Mesenchymal stem cell (in vitro differentiated cells and primary cell): ENCODE measurements at regions not wholly inside any gene's neighbourhood (a gene's known extent, or its start where the extent isn't known, plus 50 kb on each side); places are given as distances from the start of the nearest gene placed in this dataset.

Source experiments
- DNase-seq: peaks from one replicate; pipeline ENCODE4 v3.0.0-alpha.2; 2013
- H2AFZ ChIP-seq: one replicate; pipeline ENCODE4 v1.6.1; 2013; ENCODE audit warnings: low read depth, mild to moderate bottlenecking, control low read depth, inconsistent platforms, low read length, moderate library complexity
- H2AK5ac ChIP-seq: 2 replicates; pipeline ENCODE4 v1.6.1; 2013; ENCODE audit warnings: low read length, moderate library complexity, mild to moderate bottlenecking, inconsistent platforms; ENCODE audit not compliant: severe bottlenecking
- H2BK120ac ChIP-seq: one replicate; pipeline ENCODE4 v1.6.1; 2013; ENCODE audit warnings: low read depth, mild to moderate bottlenecking, inconsistent platforms, low read length, moderate library complexity
- H2BK12ac ChIP-seq, 2 experiments: one replicate each; pipeline ENCODE4 v1.6.1; 2013; ENCODE audit warnings: inconsistent platforms in 2 of 2, low read length in 2 of 2, mild to moderate bottlenecking in 2 of 2, moderate library complexity in 2 of 2, control low read depth in 1 of 2
- H2BK15ac ChIP-seq: one replicate; pipeline ENCODE4 v1.6.1; 2013; ENCODE audit warnings: mild to moderate bottlenecking, low read depth, inconsistent platforms; ENCODE audit not compliant: poor library complexity, severe bottlenecking
- H2BK5ac ChIP-seq: 2 replicates; pipeline ENCODE4 v1.6.1; 2013; ENCODE audit warnings: low read depth, mild to moderate bottlenecking, low read length, control low read depth, inconsistent platforms; ENCODE audit not compliant: poor library complexity, severe bottlenecking
- H3K14ac ChIP-seq, 2 experiments: one replicate each; pipeline ENCODE4 v1.6.1; 2013; ENCODE audit warnings: inconsistent platforms in 2 of 2, low read length in 2 of 2, control low read depth in 1 of 2, mild to moderate bottlenecking in 1 of 2, moderate library complexity in 1 of 2
- H3K18ac ChIP-seq, 2 experiments: one replicate each; pipeline ENCODE4 v1.6.1; 2013; ENCODE audit warnings: inconsistent platforms in 2 of 2, low read length in 2 of 2, control low read depth in 1 of 2, low read depth in 1 of 2, mild to moderate bottlenecking in 1 of 2
- H3K23ac ChIP-seq, 2 experiments: one replicate each; pipeline ENCODE4 v1.6.1; 2013; ENCODE audit warnings: inconsistent platforms in 2 of 2, low read length in 2 of 2, mild to moderate bottlenecking in 2 of 2, moderate library complexity in 2 of 2, control low read depth in 1 of 2
- H3K27ac ChIP-seq: 2 replicates; pipeline ENCODE4 v1.5.1; 2013; ENCODE audit warnings: mild to moderate bottlenecking, moderate library complexity, low read length, control low read depth, inconsistent platforms; ENCODE audit not compliant: poor library complexity, severe bottlenecking
- H3K27me3 ChIP-seq, 2 experiments: 2 replicates each; pipeline versions ENCODE4 v1.6.1 to v1.7.0; 2013; ENCODE audit warnings: low read length in 2 of 2, mild to moderate bottlenecking in 2 of 2, moderate library complexity in 2 of 2, control low read depth in 1 of 2, inconsistent platforms in 1 of 2; ENCODE audit not compliant: control insufficient read depth in 1 of 2, insufficient read depth in 1 of 2
- H3K36me3 ChIP-seq, 2 experiments: 2 replicates each; pipeline versions ENCODE4 v1.6.1 to v1.7.0; 2013; ENCODE audit warnings: low read length in 2 of 2, control low read depth in 1 of 2, inconsistent platforms in 1 of 2, low read depth in 1 of 2, mild to moderate bottlenecking in 1 of 2; ENCODE audit not compliant: insufficient read depth in 2 of 2, control insufficient read depth in 1 of 2
- H3K4ac ChIP-seq, 2 experiments: one replicate each; pipeline ENCODE4 v1.6.1; 2013; ENCODE audit warnings: inconsistent platforms in 2 of 2, low read length in 2 of 2, mild to moderate bottlenecking in 2 of 2, moderate library complexity in 2 of 2, control low read depth in 1 of 2, low read depth in 1 of 2
- H3K4me1 ChIP-seq: 2 replicates; pipeline ENCODE4 v1.6.1; 2013; ENCODE audit warnings: low read depth, low read length, control low read depth; ENCODE audit not compliant: control insufficient read depth, insufficient read depth
- H3K4me2 ChIP-seq: 2 replicates; pipeline ENCODE4 v1.6.1; 2013; ENCODE audit warnings: low read length, mild to moderate bottlenecking, inconsistent platforms; ENCODE audit not compliant: poor library complexity, severe bottlenecking
- H3K4me3 ChIP-seq, 2 experiments: 2 replicates each; pipeline versions ENCODE4 v1.5.1 to v1.7.0; 2013; ENCODE audit warnings: low read length in 2 of 2, mild to moderate bottlenecking in 2 of 2, control low read depth in 1 of 2, low read depth in 1 of 2; ENCODE audit not compliant: insufficient read depth in 1 of 2
- H3K79me1 ChIP-seq: replicated peaks from 2 replicates; pipeline ENCODE4 v1.6.1; 2013; ENCODE audit warnings: mild to moderate bottlenecking, control low read depth, low read length, inconsistent platforms; ENCODE audit not compliant: poor library complexity, severe bottlenecking
- H3K9ac ChIP-seq: 2 replicates; pipeline ENCODE4 v1.7.0; 2013; ENCODE audit warnings: mild to moderate bottlenecking, low read length, moderate library complexity
- H3K9me3 ChIP-seq: 2 replicates; pipeline ENCODE4 v1.7.0; 2013; ENCODE audit warnings: mild to moderate bottlenecking, low read length; ENCODE audit not compliant: control insufficient read depth
- H4K8ac ChIP-seq: one replicate; pipeline ENCODE4 v1.6.1; 2013; ENCODE audit warnings: inconsistent platforms, mild to moderate bottlenecking, low read length, moderate library complexity
- H4K91ac ChIP-seq: one replicate; pipeline ENCODE4 v1.6.1; 2013; ENCODE audit warnings: mild to moderate bottlenecking, low read length, inconsistent platforms
- WGBS: methylation state at CpG from one replicate; pipeline ENCODE4 v1.1.7; 2013; ENCODE audit warnings: mixed read lengths; 5-methylcytosine and 5-hydroxymethylcytosine counted together

- H3K79me1 ChIP-seq: no peaks in the 10 kb centered on the region
- H4K91ac ChIP-seq: no peak overlapping the region
- H3K4me2 ChIP-seq: no peak overlapping the region
- no peaks in the 10 kb centered on the region for H3K4me1 ChIP-seq
- no peak overlapping the region for H2AK5ac ChIP-seq
- H2BK120ac ChIP-seq: no peak overlapping the region
- peaks cover 2% of the 10 kb centered on the region for H3K9me3 ChIP-seq
- DNase-seq: no peak
- H3K27ac ChIP-seq: no peak overlapping the region
- H3K36me3 ChIP-seq: no peaks in the 10 kb centered on the region
- no peak overlapping the region for H4K8ac ChIP-seq
- no peaks in the 10 kb centered on the region for H3K27me3 ChIP-seq
- no peak overlapping the region for H2BK15ac ChIP-seq
- no peak overlapping the region for H3K4ac ChIP-seq
- no peak overlapping the region for H2BK5ac ChIP-seq
- no peak overlapping the region for H3K14ac ChIP-seq
- no peak overlapping the region for H3K18ac ChIP-seq
- no peak overlapping the region for H3K23ac ChIP-seq
- no peak overlapping the region for H2BK12ac ChIP-seq
- H3K4me3 ChIP-seq: no peak overlapping the region
- no peak overlapping the region for H3K9ac ChIP-seq
- no peak overlapping the region for H2AFZ ChIP-seq
These were observed 668.3 kb upstream of the ZNF385D start for GRCh38 chr3:22419261-22419660.

GRCh38 chr3:22421589-22421988 lies 670.6 kb upstream of the ZNF385D start:
- 50% methylated on average over 2 of the region's 4 CpGs for WGBS

GRCh38 chr3:22431334-22431733 lies 680.3 kb upstream of the ZNF385D start:
- no peak overlapping the region for H3K18ac ChIP-seq
- H2BK120ac ChIP-seq: no peak overlapping the region
- no peaks in the 10 kb centered on the region for H3K4me1 ChIP-seq
- H4K91ac ChIP-seq: no peak overlapping the region
- no peak overlapping the region for H2BK5ac ChIP-seq
- DNase-seq: no peak
- H3K4ac ChIP-seq: no peak overlapping the region
- WGBS: 91% methylated on average over 1 of the region's 1 CpG
- H3K9me3 ChIP-seq: peaks cover 3% of the 10 kb centered on the region
- H3K14ac ChIP-seq: no peak overlapping the region
- no peak overlapping the region for H2AK5ac ChIP-seq
- no peak overlapping the region for H3K9ac ChIP-seq
- H2AFZ ChIP-seq: no peak overlapping the region
- H3K27ac ChIP-seq: no peak overlapping the region
- H3K36me3 ChIP-seq: no peaks in the 10 kb centered on the region
- H3K4me3 ChIP-seq: no peak overlapping the region
- no peak overlapping the region for H3K23ac ChIP-seq
- H3K4me2 ChIP-seq: no peak overlapping the region
- H3K27me3 ChIP-seq: no peaks in the 10 kb centered on the region
- no peak overlapping the region for H2BK15ac ChIP-seq
- no peaks in the 10 kb centered on the region for H3K79me1 ChIP-seq
- H4K8ac ChIP-seq: no peak overlapping the region
- no peak overlapping the region for H2BK12ac ChIP-seq

More at GRCh38 chr3:22421589-22421988, 670.6 kb upstream of the ZNF385D start:
- Histone ChIP-seq H2AFZ (no peak overlapping the region), H3K36me3 (no peaks in the 10 kb centered on the region), H2BK5ac (no peak overlapping the region), H3K27me3 (no peaks in the 10 kb centered on the region), H2BK15ac (no peak overlapping the region), H3K18ac (no peak overlapping the region), H3K23ac (no peak overlapping the region), H3K9ac (no peak overlapping the region), H3K14ac (no peak overlapping the region), H3K79me1 (no peaks in the 10 kb centered on the region), H3K4me3 (no peak overlapping the region), H3K4ac (no peak overlapping the region), H4K91ac (no peak overlapping the region), H3K9me3 (peaks cover 1% of the 10 kb centered on the region), H4K8ac (no peak overlapping the region), H2BK12ac (no peak overlapping the region), H3K4me1 (no peaks in the 10 kb centered on the region), H2AK5ac (no peak overlapping the region), H2BK120ac (no peak overlapping the region), H3K27ac (no peak overlapping the region), H3K4me2 (no peak overlapping the region)
- DNase-seq: no peak

GRCh38 chr3:22439626-22440025 lies 688.6 kb upstream of the ZNF385D start:
- H2AFZ ChIP-seq: no peak overlapping the region

More at GRCh38 chr3:22439626-22440025, 688.6 kb upstream of the ZNF385D start:
- no peak overlapping the region for H2AK5ac ChIP-seq
- H2BK12ac ChIP-seq: no peak overlapping the region
- no peak overlapping the region for H2BK15ac ChIP-seq
- no peak overlapping the region for H3K14ac ChIP-seq
- no peak overlapping the region for H3K18ac ChIP-seq
- H3K9me3 ChIP-seq: no peaks in the 10 kb centered on the region
- DNase-seq: no peak
- H2BK5ac ChIP-seq: no peak overlapping the region
- no peak overlapping the region for H3K4me2 ChIP-seq
- H3K36me3 ChIP-seq: no peaks in the 10 kb centered on the region
- H3K23ac ChIP-seq: no peak overlapping the region
- H3K79me1 ChIP-seq: no peaks in the 10 kb centered on the region
- H2BK120ac ChIP-seq: no peak overlapping the region
- no peaks in the 10 kb centered on the region for H3K27me3 ChIP-seq
- no peak overlapping the region for H3K4ac ChIP-seq
- no peak overlapping the region for H3K27ac ChIP-seq
- 83% methylated on average over 4 of the region's 4 CpGs for WGBS
- H3K4me1 ChIP-seq: no peaks in the 10 kb centered on the region
- no peak overlapping the region for H3K9ac ChIP-seq
- H3K4me3 ChIP-seq: no peak overlapping the region
- no peak overlapping the region for H4K8ac ChIP-seq
- no peak overlapping the region for H4K91ac ChIP-seq
